GM23338 (cell line): ENCODE measurements at regions not wholly inside any gene's neighbourhood (a gene's known extent, or its start where the extent isn't known, plus 50 kb on each side); places are given as distances from the start of the nearest gene placed in this dataset.

ENCODE experiments used
- ATAC-seq: fragments of 200-7000 bp; cut with Tn5 transposase; 3 replicates; pipeline ENCODE4 v1.9.1; 2020
- DNase-seq: peaks from one replicate; pipeline ENCODE4 v3.0.0-alpha.2; 2015; ENCODE audit warnings: low spot score
- H2AFZ ChIP-seq: fragments of 200-600 bp; sonication (generic); 2 replicates; pipeline ENCODE4 v1.8.0; 2016; ENCODE audit warnings: antibody characterized with exemption, mild to moderate bottlenecking, moderate library complexity
- H3F3A ChIP-seq: fragments of 200-600 bp; sonication (generic); replicated peaks from 2 replicates; pipeline ENCODE4 v1.8.0; 2017; ENCODE audit warnings: antibody characterized with exemption, mixed run types, low read depth
- H3K27ac ChIP-seq: fragments of 200-600 bp; sonication (generic); 2 replicates; pipeline ENCODE4 v1.6.1; 2016; ENCODE audit warnings: low read depth
- H3K27me3 ChIP-seq: fragments of 200-600 bp; sonication (generic); 2 replicates; pipeline ENCODE4 v1.8.0; 2016; ENCODE audit warnings: mild to moderate bottlenecking, mixed run types, moderate library complexity; ENCODE audit not compliant: insufficient read depth
- H3K36me3 ChIP-seq: fragments of 200-600 bp; sonication (generic); 2 replicates; pipeline ENCODE4 v1.8.0; 2016; ENCODE audit warnings: mild to moderate bottlenecking; ENCODE audit not compliant: insufficient read depth
- H3K4me1 ChIP-seq: fragments of 200-600 bp; sonication (generic); 2 replicates; pipeline ENCODE4 v1.8.0; 2016; ENCODE audit warnings: mild to moderate bottlenecking, moderate library complexity; ENCODE audit not compliant: insufficient read depth
- H3K4me2 ChIP-seq: fragments of 200-600 bp; sonication (generic); 2 replicates; pipeline ENCODE4 v1.7.1; 2017; ENCODE audit warnings: mixed run types
- H3K4me3 ChIP-seq: fragments of 200-600 bp; sonication (generic); 2 replicates; pipeline ENCODE4 v1.6.1; 2016; ENCODE audit warnings: mixed run types
- H3K79me2 ChIP-seq: fragments of 200-600 bp; sonication (generic); replicated peaks from 2 replicates; pipeline ENCODE4 v1.8.0; 2017; ENCODE audit warnings: mild to moderate bottlenecking; ENCODE audit not compliant: insufficient read depth
- H3K9me2 ChIP-seq: fragments of 200-600 bp; sonication (generic); 2 replicates; pipeline ENCODE4 v1.8.0; 2017; ENCODE audit not compliant: insufficient read depth
- H4K20me1 ChIP-seq: fragments of 200-600 bp; sonication (generic); replicated peaks from 2 replicates; pipeline ENCODE4 v1.8.0; 2017; ENCODE audit warnings: mild to moderate bottlenecking; ENCODE audit not compliant: insufficient read depth
- H3K27ac Mint-ChIP-seq: 2 replicates; pipeline ENCODE4 v1.8.0; 2020; ENCODE audit warnings: inconsistent platforms, mild to moderate bottlenecking, moderate library complexity, mixed read lengths
- H3K27me3 Mint-ChIP-seq: 3 replicates; pipeline ENCODE4 v1.8.0; 2022; ENCODE audit warnings: low read depth, mild to moderate bottlenecking, moderate library complexity, mixed read lengths, inconsistent platforms; ENCODE audit not compliant: insufficient read depth, poor library complexity
- H3K36me3 Mint-ChIP-seq: 3 replicates; pipeline ENCODE4 v1.8.0; 2021; ENCODE audit warnings: low read depth, mild to moderate bottlenecking, inconsistent platforms, moderate library complexity, mixed read lengths
- H3K4me1 Mint-ChIP-seq: 3 replicates; pipeline ENCODE4 v1.8.0; 2020; ENCODE audit warnings: mild to moderate bottlenecking, inconsistent platforms, mixed read lengths
- H3K4me3 Mint-ChIP-seq: 3 replicates; pipeline ENCODE4 v1.8.0; 2021; ENCODE audit warnings: moderate library complexity, mild to moderate bottlenecking, inconsistent platforms, mixed read lengths
- H3K9me3 Mint-ChIP-seq: 3 replicates; pipeline ENCODE4 v1.8.0; 2020; ENCODE audit warnings: moderate library complexity, mild to moderate bottlenecking, inconsistent platforms, mixed read lengths
- CREB1 ChIP-seq: fragments of 250-450 bp; sonication (Bioruptor Pico); IDR thresholded peaks from 2 replicates; pipeline ENCODE4 v1.5.0; 2020; ENCODE audit warnings: low read depth, mild to moderate bottlenecking, moderate library complexity
- EZH2phosphoT487 ChIP-seq: fragments of 200-600 bp; sonication (generic); IDR thresholded peaks from one replicate; pipeline ENCODE4 v1.8.1; 2018; ENCODE audit warnings: antibody characterized with exemption; ENCODE audit not compliant: unreplicated experiment
- JUNB ChIP-seq: IDR thresholded peaks from one replicate; pipeline ENCODE4 v1.6.1; 2016; ENCODE audit warnings: antibody characterized with exemption; ENCODE audit not compliant: unreplicated experiment
- TF ChIP-seq, protein P1 (sequence below), 2 experiments: fragments of 200-600 bp in 1 of 2; sonication (generic) in 1 of 2; conservative IDR thresholded peaks; 2 replicates each; pipeline versions ENCODE4 v1.5.1 to v1.6.1; 2016 to 2017; ENCODE audit warnings: antibody characterized with exemption in 2 of 2, low read depth in 2 of 2, mild to moderate bottlenecking in 2 of 2, moderate library complexity in 1 of 2
- TF ChIP-seq, protein P2 (sequence below): IDR thresholded peaks from one replicate; pipeline ENCODE4 v1.6.1; 2018; ENCODE audit warnings: antibody characterized with exemption; ENCODE audit not compliant: unreplicated experiment

DNA sequence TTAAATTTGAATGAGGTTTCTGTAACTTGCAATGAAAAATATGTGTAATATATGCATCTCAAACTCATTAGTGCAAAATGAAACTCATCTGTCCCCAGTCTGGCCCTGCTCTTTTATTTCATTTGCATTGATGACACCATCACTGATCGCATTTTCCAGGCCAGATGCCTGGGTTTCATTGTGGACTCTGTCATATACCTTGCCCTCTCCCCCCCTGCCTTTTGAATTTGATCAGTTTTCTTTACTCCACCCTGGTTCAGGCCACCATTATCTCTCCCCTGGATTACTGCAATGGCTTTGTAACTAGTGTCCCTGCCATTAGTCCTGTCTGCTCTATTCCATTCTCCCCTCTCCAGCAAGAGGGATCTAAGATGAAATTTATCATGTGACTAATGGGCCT is 360.6 kb upstream of the C11orf87 start:
- H3K4me3 ChIP-seq = no peak overlapping the region
- H3K4me1 Mint-ChIP-seq = peaks cover 8% of the 10 kb centered on the region; the same call in 2 of the 3 replicates
- H4K20me1 ChIP-seq = no peaks in the 10 kb centered on the region
- peaks cover 7% of the 10 kb centered on the region; the same call in 1 of the 2 replicates for H3K4me1 ChIP-seq
- peaks cover 32% of the 10 kb centered on the region; the same call in 1 of the 2 replicates for H3K27me3 ChIP-seq
- H2AFZ ChIP-seq = no peak overlapping the region
- no peak overlapping the region for H3K27ac Mint-ChIP-seq
- H3K27me3 Mint-ChIP-seq = peaks cover 8% of the 10 kb centered on the region
- H3F3A ChIP-seq = no peaks in the 10 kb centered on the region
- H3K4me2 ChIP-seq = no peak overlapping the region
- ATAC-seq (no peak), DNase-seq (no peak)
- no peaks in the 10 kb centered on the region for H3K9me2 ChIP-seq
- H3K36me3 Mint-ChIP-seq = no peaks in the 10 kb centered on the region
- no peak overlapping the region for H3K27ac ChIP-seq
- no peaks in the 10 kb centered on the region; the same call in 2 of the 3 replicates for H3K9me3 Mint-ChIP-seq
- TF ChIP-seq JUNB = no peak
- TF ChIP-seq CREB1 (CRISPR knock-in tag) = no peak
- H3K4me3 Mint-ChIP-seq = no peak overlapping the region
- no peaks in the 10 kb centered on the region for H3K79me2 ChIP-seq
- no peaks in the 10 kb centered on the region for H3K36me3 ChIP-seq

DNA sequence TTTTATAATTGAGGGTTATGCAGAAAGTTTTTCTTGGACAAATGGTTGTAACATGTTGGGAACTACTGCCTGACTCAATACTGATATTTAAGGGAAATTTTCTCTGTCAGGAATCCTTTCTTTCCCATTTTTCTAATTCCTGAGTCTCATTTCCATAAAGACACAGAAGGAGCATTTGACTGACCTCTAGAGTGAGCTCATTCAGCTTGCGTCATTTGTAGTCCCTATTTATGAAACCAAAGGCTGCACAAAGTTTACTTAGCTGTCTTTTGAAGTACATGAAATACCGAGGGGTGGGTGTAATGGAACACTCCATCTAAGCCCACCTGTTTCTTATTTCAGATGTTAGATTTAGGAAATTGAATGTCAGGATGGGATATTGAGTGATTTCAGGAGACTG is 359.5 kb upstream of the C11orf87 start:
- ATAC-seq = no peak
- H3F3A ChIP-seq = no peaks in the 10 kb centered on the region
- Mint-ChIP-seq H3K27me3 (peaks cover 8% of the 10 kb centered on the region), H3K4me1 (peaks cover 8% of the 10 kb centered on the region; the same call in 2 of the 3 replicates), H3K4me3 (no peak overlapping the region), H3K27ac (no peak overlapping the region), H3K36me3 (no peaks in the 10 kb centered on the region), H3K9me3 (no peaks in the 10 kb centered on the region; the same call in 2 of the 3 replicates)
- H3K4me3 ChIP-seq = no peak overlapping the region
- no peaks in the 10 kb centered on the region for H4K20me1 ChIP-seq
- H2AFZ ChIP-seq = no peak overlapping the region
- H3K4me1 ChIP-seq = peaks cover 7% of the 10 kb centered on the region; the same call in 1 of the 2 replicates
- TF ChIP-seq, protein P1, sequence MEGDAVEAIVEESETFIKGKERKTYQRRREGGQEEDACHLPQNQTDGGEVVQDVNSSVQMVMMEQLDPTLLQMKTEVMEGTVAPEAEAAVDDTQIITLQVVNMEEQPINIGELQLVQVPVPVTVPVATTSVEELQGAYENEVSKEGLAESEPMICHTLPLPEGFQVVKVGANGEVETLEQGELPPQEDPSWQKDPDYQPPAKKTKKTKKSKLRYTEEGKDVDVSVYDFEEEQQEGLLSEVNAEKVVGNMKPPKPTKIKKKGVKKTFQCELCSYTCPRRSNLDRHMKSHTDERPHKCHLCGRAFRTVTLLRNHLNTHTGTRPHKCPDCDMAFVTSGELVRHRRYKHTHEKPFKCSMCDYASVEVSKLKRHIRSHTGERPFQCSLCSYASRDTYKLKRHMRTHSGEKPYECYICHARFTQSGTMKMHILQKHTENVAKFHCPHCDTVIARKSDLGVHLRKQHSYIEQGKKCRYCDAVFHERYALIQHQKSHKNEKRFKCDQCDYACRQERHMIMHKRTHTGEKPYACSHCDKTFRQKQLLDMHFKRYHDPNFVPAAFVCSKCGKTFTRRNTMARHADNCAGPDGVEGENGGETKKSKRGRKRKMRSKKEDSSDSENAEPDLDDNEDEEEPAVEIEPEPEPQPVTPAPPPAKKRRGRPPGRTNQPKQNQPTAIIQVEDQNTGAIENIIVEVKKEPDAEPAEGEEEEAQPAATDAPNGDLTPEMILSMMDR (conservative IDR thresholded peaks at IDR 0.05; ENCODE audit: low read depth in 2 of 2) = no peak
- TF ChIP-seq JUNB = no peak
- no peak for TF ChIP-seq EZH2phosphoT487
- TF ChIP-seq, protein P2, sequence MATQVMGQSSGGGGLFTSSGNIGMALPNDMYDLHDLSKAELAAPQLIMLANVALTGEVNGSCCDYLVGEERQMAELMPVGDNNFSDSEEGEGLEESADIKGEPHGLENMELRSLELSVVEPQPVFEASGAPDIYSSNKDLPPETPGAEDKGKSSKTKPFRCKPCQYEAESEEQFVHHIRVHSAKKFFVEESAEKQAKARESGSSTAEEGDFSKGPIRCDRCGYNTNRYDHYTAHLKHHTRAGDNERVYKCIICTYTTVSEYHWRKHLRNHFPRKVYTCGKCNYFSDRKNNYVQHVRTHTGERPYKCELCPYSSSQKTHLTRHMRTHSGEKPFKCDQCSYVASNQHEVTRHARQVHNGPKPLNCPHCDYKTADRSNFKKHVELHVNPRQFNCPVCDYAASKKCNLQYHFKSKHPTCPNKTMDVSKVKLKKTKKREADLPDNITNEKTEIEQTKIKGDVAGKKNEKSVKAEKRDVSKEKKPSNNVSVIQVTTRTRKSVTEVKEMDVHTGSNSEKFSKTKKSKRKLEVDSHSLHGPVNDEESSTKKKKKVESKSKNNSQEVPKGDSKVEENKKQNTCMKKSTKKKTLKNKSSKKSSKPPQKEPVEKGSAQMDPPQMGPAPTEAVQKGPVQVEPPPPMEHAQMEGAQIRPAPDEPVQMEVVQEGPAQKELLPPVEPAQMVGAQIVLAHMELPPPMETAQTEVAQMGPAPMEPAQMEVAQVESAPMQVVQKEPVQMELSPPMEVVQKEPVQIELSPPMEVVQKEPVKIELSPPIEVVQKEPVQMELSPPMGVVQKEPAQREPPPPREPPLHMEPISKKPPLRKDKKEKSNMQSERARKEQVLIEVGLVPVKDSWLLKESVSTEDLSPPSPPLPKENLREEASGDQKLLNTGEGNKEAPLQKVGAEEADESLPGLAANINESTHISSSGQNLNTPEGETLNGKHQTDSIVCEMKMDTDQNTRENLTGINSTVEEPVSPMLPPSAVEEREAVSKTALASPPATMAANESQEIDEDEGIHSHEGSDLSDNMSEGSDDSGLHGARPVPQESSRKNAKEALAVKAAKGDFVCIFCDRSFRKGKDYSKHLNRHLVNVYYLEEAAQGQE = no peak
- no peak for DNase-seq
- no peaks in the 10 kb centered on the region for H3K9me2 ChIP-seq
- peaks cover 27% of the 10 kb centered on the region; the same call in 1 of the 2 replicates for H3K27me3 ChIP-seq
- H3K4me2 ChIP-seq = no peak overlapping the region
- H3K27ac ChIP-seq = no peak overlapping the region
- no peaks in the 10 kb centered on the region for H3K79me2 ChIP-seq
- no peaks in the 10 kb centered on the region for H3K36me3 ChIP-seq
